B cell (primary cell): ENCODE measurements at regions not wholly inside any gene's neighbourhood (a gene's known extent, or its start where the extent isn't known, plus 50 kb on each side); places are given as distances from the start of the nearest gene placed in this dataset.

ENCODE experiments used
- ATAC-seq: fragments of 200-7000 bp; cut with Tn5 transposase; one replicate; pipeline ENCODE4 v1.10.0; 2021; ENCODE audit warnings: low read depth, mild to moderate bottlenecking, moderate number of reproducible peaks, moderate library complexity
- CTCF ChIA-PET: fragments of 350-600 bp; sonication (Branson Sonifier 250); formaldehyde crosslinking; loops from one replicate; lab custom pipeline; 2021; ENCODE audit warnings: antibody characterized with exemption, inconsistent platforms; lab: Charles Lee
- POLR2A ChIA-PET: fragments of 350-600 bp; sonication (Branson Sonifier 250); formaldehyde crosslinking; loops from one replicate; lab custom pipeline; 2021; ENCODE audit warnings: antibody characterized with exemption; lab: Charles Lee
- DNase-seq: peaks from one replicate; pipeline ENCODE4 v3.0.0; 2013
- H2AFZ ChIP-seq: 2 replicates; pipeline ENCODE4 v1.6.1; 2012; ENCODE audit warnings: mild to moderate bottlenecking, low read depth, low read length; ENCODE audit not compliant: insufficient read depth, poor library complexity, severe bottlenecking
- H3K27ac ChIP-seq, 2 donors: 1 replicate in 1 of 2; 2 replicates in 1 of 2; pipeline ENCODE4 v1.5.1; 2012 to 2013; ENCODE audit warnings: low read length in 2 of 2, mild to moderate bottlenecking in 2 of 2, moderate library complexity in 1 of 2
- H3K27me3 ChIP-seq, 4 experiments: fragments of 200-600 bp in 1 of 4; sonication (generic) in 1 of 4; replicated peaks in 1 of 4; 1 replicate in 2 of 4; 2 replicates in 2 of 4; pipeline versions ENCODE4 v1.6.1 to v1.7.0; 2013 to 2016; ENCODE audit warnings: low read length in 3 of 4, mild to moderate bottlenecking in 2 of 4, mixed read lengths in 1 of 4, moderate library complexity in 1 of 4; ENCODE audit not compliant: insufficient read depth in 4 of 4, control insufficient read depth in 3 of 4; ENCODE audit errors: control extremely low read depth in 1 of 4
- H3K36me3 ChIP-seq, 2 experiments: replicated peaks in 1 of 2; 1 replicate in 1 of 2; 2 replicates in 1 of 2; pipeline versions ENCODE4 v1.6.1 to v1.7.1; 2013; ENCODE audit warnings: low read length in 1 of 2; ENCODE audit not compliant: insufficient read depth in 2 of 2, control insufficient read depth in 1 of 2; ENCODE audit errors: control extremely low read depth in 1 of 2, extremely low read depth in 1 of 2
- H3K4me1 ChIP-seq, 2 donors: fragments of 200-600 bp in 1 of 2; sonication (generic) in 1 of 2; 1 replicate in 1 of 2; 2 replicates in 1 of 2; pipeline versions ENCODE4 v1.5.1 to v1.6.1; 2013 to 2017; ENCODE audit warnings: low read length in 2 of 2; ENCODE audit not compliant: control insufficient read depth in 2 of 2, insufficient read depth in 2 of 2
- H3K4me2 ChIP-seq: replicated peaks from 2 replicates; pipeline ENCODE3; 2012; ENCODE audit warnings: mild to moderate bottlenecking, low read depth, low read length; ENCODE audit not compliant: poor library complexity, severe bottlenecking
- H3K4me3 ChIP-seq, 5 experiments: fragments of 200-600 bp in 1 of 5; sonication (generic) in 1 of 5; 1 replicate in 3 of 5; 2 replicates in 2 of 5; pipeline versions ENCODE4 v1.5.1 to v1.7.0; 2011 to 2016; ENCODE audit warnings: low read length in 4 of 5, mild to moderate bottlenecking in 4 of 5, low read depth in 2 of 5, control low read depth in 1 of 5, moderate library complexity in 1 of 5; ENCODE audit not compliant: insufficient read depth in 1 of 5; ENCODE audit errors: control extremely low read depth in 1 of 5, extremely low read depth in 1 of 5
- H3K79me2 ChIP-seq: fragments of 200-600 bp; sonication (generic); one replicate; pipeline ENCODE4 v1.6.0; 2016; ENCODE audit warnings: low read length; ENCODE audit not compliant: control insufficient read depth, insufficient read depth
- H3K9ac ChIP-seq: fragments of 200-600 bp; sonication (generic); 2 replicates; pipeline ENCODE4 v1.6.1; 2017; ENCODE audit warnings: mild to moderate bottlenecking, low read length, moderate library complexity
- H3K9me3 ChIP-seq, 3 donors: one replicate each; pipeline versions ENCODE4 v1.6.1 to v1.7.1; 2013; ENCODE audit warnings: low read length in 2 of 3; ENCODE audit not compliant: control insufficient read depth in 2 of 3, insufficient read depth in 1 of 3; ENCODE audit errors: control extremely low read depth in 1 of 3
- H4K20me1 ChIP-seq: 2 replicates; pipeline ENCODE4 v1.6.0; 2012; ENCODE audit warnings: mild to moderate bottlenecking, low read length; ENCODE audit not compliant: insufficient read depth, control insufficient read depth, poor library complexity, severe bottlenecking
- H3K27ac Mint-ChIP-seq: one replicate; pipeline ENCODE4 v1.8.0; 2021; ENCODE audit warnings: mixed read lengths
- H3K27me3 Mint-ChIP-seq: one replicate; pipeline ENCODE4 v1.8.0; 2021; ENCODE audit warnings: mixed read lengths
- H3K4me1 Mint-ChIP-seq: one replicate; pipeline ENCODE4 v1.8.0; 2021; ENCODE audit warnings: mixed read lengths
- H3K4me3 Mint-ChIP-seq: one replicate; pipeline ENCODE4 v1.8.0; 2021; ENCODE audit warnings: mixed read lengths
- H3K9me3 Mint-ChIP-seq: one replicate; pipeline ENCODE4 v1.8.0; 2022; ENCODE audit warnings: mixed read lengths; ENCODE audit not compliant: insufficient read depth
- CTCF ChIP-seq: fragments of 200-600 bp; IDR thresholded peaks from one replicate; pipeline ENCODE4 v1.8.0; 2022; ENCODE audit warnings: antibody characterized with exemption, mild to moderate bottlenecking
- EZH2 ChIP-seq: IDR thresholded peaks from 2 replicates; pipeline ENCODE4 v1.6.1; 2012; ENCODE audit warnings: borderline replicate concordance, low read depth, mild to moderate bottlenecking, moderate library complexity, low read length; ENCODE audit not compliant: insufficient read depth, poor library complexity, severe bottlenecking
- WGBS: methylation state at CpG from one replicate; pipeline ENCODE4 v1.1.5; 2013; ENCODE audit warnings: missing lambda C conversion rate; ENCODE audit not compliant: insufficient coverage; 5-methylcytosine and 5-hydroxymethylcytosine counted together
- intact Hi-C: fragments of 100-400 bp; cut with micrococcal nuclease; formaldehyde crosslinking; loops from one replicate; pipeline ENCODE4 v1.10.0; 2022

- Histone ChIP-seq H3K9me3 (peaks cover 0 to 37% (median 3%) of the 10 kb centered on the region in 3 donors), H3K9ac (no peak overlapping the region), H4K20me1 (no peaks in the 10 kb centered on the region), H3K79me2 (no peaks in the 10 kb centered on the region), H3K4me1 (no peaks in the 10 kb centered on the region), H3K27me3 (no peaks in the 10 kb centered on the region), H3K4me2 (no peak overlapping the region), H2AFZ (no peak overlapping the region), H3K36me3 (no peaks in the 10 kb centered on the region), H3K27ac (no peak overlapping the region), H3K4me3 (no peak overlapping the region)
- intact Hi-C loops, result no loop called here
- TF ChIP-seq EZH2, result no peak
- TF ChIP-seq CTCF, result no peak
- Mint-ChIP-seq H3K4me1 (no peaks in the 10 kb centered on the region), H3K27ac (no peak overlapping the region), H3K4me3 (no peak overlapping the region), H3K9me3 (no peaks in the 10 kb centered on the region), H3K27me3 (no peaks in the 10 kb centered on the region)
- CTCF ChIA-PET, result no interaction called here
- POLR2A ChIA-PET, result no interaction called here
- 88% methylated on average over 4 of the region's 4 CpGs for WGBS
- DNase-seq, result no peak
- no peak for ATAC-seq
These were observed 201.5 kb upstream of the RTL1 start for GRCh38 chr14:101105045-101105444.

- peaks cover 0 to 13% (median 0%) of the 10 kb centered on the region in 3 donors for H3K9me3 ChIP-seq
- no peaks in the 10 kb centered on the region for H3K79me2 ChIP-seq
- H3K27ac ChIP-seq, result no peak overlapping the region
- POLR2A ChIA-PET, result no interaction called here
- no peaks in the 10 kb centered on the region for H3K4me1 ChIP-seq
- no peaks in the 10 kb centered on the region for H3K9me3 Mint-ChIP-seq
- no peak overlapping the region for H3K27ac Mint-ChIP-seq
- no peaks in the 10 kb centered on the region for H3K4me1 Mint-ChIP-seq
- intact Hi-C loops, result no loop called here
- TF ChIP-seq CTCF (no peak), EZH2 (no peak)
- H4K20me1 ChIP-seq, result no peaks in the 10 kb centered on the region
- H3K27me3 Mint-ChIP-seq, result no peaks in the 10 kb centered on the region
- H3K27me3 ChIP-seq, result no peaks in the 10 kb centered on the region
- H3K4me3 ChIP-seq, result no peak overlapping the region
- H2AFZ ChIP-seq, result no peak overlapping the region
- no peak overlapping the region for H3K9ac ChIP-seq
- no peak overlapping the region for H3K4me2 ChIP-seq
- no peak for ATAC-seq
- CTCF ChIA-PET, result no interaction called here
- H3K36me3 ChIP-seq, result no peaks in the 10 kb centered on the region
- no peak overlapping the region for H3K4me3 Mint-ChIP-seq
- DNase-seq, result no peak
- 95% methylated on average over 12 of the region's 16 CpGs for WGBS
These were observed 205.2 kb upstream of the RTL1 start for GRCh38 chr14:101108579-101109346.
